HG03521 (cell line): ENCODE measurements at regions not wholly inside any gene's neighbourhood (a gene's known extent, or its start where the extent isn't known, plus 50 kb on each side); places are given as distances from the start of the nearest gene placed in this dataset.

Experiments
- ATAC-seq: cut with Tn5 transposase; IDR thresholded peaks from one replicate; pipeline ENCODE4 v1.9.1; 2021; ENCODE audit warnings: mild to moderate bottlenecking, moderate library complexity; ENCODE audit not compliant: unreplicated experiment

- ATAC-seq = no peak
Measured at GRCh38 chr18:26794230-26795101, 71.0 kb downstream of the AQP4 start.

- no peak for ATAC-seq
Measured at GRCh38 chr18:26792661-26793060, 72.8 kb downstream of the AQP4 start.

GRCh38 chr18:26791676-26792075 lies 73.8 kb downstream of the AQP4 start:
- no peak for ATAC-seq

- ATAC-seq = no peak
Measured at GRCh38 chr18:26784599-26784998, 80.9 kb downstream of the AQP4 start.

GRCh38 chr18:26783170-26783569 lies 82.3 kb downstream of the AQP4 start:
- ATAC-seq = no peak

GRCh38 chr18:26780520-26781325 lies 84.8 kb downstream of the AQP4 start:
- ATAC-seq = no peak

GRCh38 chr18:26778054-26778393 lies 87.5 kb downstream of the AQP4 start:
- ATAC-seq = no peak

GRCh38 chr18:26777351-26778053 lies 88.0 kb downstream of the AQP4 start:
- ATAC-seq = no peak

GRCh38 chr18:26772691-26773090 lies 92.8 kb downstream of the AQP4 start:
- no peak for ATAC-seq

- no peak for ATAC-seq
Measured at GRCh38 chr18:26771524-26771923, 94.0 kb downstream of the AQP4 start.

GRCh38 chr18:26768385-26768784 lies 97.1 kb downstream of the AQP4 start:
- ATAC-seq = no peak

GRCh38 chr18:26765498-26765897 lies 100.0 kb downstream of the AQP4 start:
- ATAC-seq = no peak

GRCh38 chr18:26764586-26764985 lies 100.9 kb downstream of the AQP4 start:
- ATAC-seq = no peak

- no peak for ATAC-seq
Measured at GRCh38 chr18:26764177-26764576, 101.3 kb downstream of the AQP4 start.

GRCh38 chr18:26763446-26764110 lies 101.9 kb downstream of the AQP4 start:
- no peak for ATAC-seq

- ATAC-seq = no peak
Measured at GRCh38 chr18:26757263-26758019, 108.1 kb downstream of the AQP4 start.

- ATAC-seq = no peak
Measured at GRCh38 chr18:26756556-26756955, 109.0 kb downstream of the AQP4 start.

- no peak for ATAC-seq
Measured at GRCh38 chr18:26746826-26747475, 118.6 kb downstream of the AQP4 start.

GRCh38 chr18:26746398-26746797 lies 119.1 kb downstream of the AQP4 start:
- no peak for ATAC-seq
